Kidney (tissue), 13 donors: ENCODE measurements at regions not wholly inside any gene's neighbourhood (a gene's known extent, or its start where the extent isn't known, plus 50 kb on each side); places are given as distances from the start of the nearest gene placed in this dataset.

ENCODE experiments used
- DNase-seq, 5 donors: peaks; one replicate each; pipeline ENCODE4 v3.0.0-alpha.2; 2013 to 2020
- FAIRE-seq: peaks from 2 replicates; lab custom pipeline; 2012; peaks lifted over from hg19 to GRCh38; lab: Jason Lieb, UNC
- H3K27ac ChIP-seq, 2 donors: one replicate each; pipeline ENCODE4 v1.7.0; 2013; ENCODE audit warnings: low read depth in 2 of 2, low read length in 2 of 2, inconsistent platforms in 1 of 2
- H3K27me3 ChIP-seq: one replicate; pipeline ENCODE4 v1.7.1; 2013; ENCODE audit warnings: low read length, inconsistent platforms; ENCODE audit not compliant: control insufficient read depth, insufficient read depth
- H3K36me3 ChIP-seq, 3 donors: one replicate each; pipeline versions ENCODE4 v1.7.0 to v1.7.1; 2013; ENCODE audit warnings: low read length in 3 of 3, control low read depth in 1 of 3, inconsistent platforms in 1 of 3; ENCODE audit not compliant: insufficient read depth in 3 of 3, control insufficient read depth in 2 of 3
- H3K4me1 ChIP-seq, 3 donors: one replicate each; pipeline versions ENCODE4 v1.7.0 to v1.7.1; 2013; ENCODE audit warnings: low read length in 3 of 3, inconsistent platforms in 1 of 3, low read depth in 1 of 3; ENCODE audit not compliant: control insufficient read depth in 2 of 3, insufficient read depth in 2 of 3
- H3K4me3 ChIP-seq, 3 donors: one replicate each; pipeline versions ENCODE4 v1.7.0 to v1.8.1; 2013; ENCODE audit warnings: low read length in 3 of 3, control low read depth in 1 of 3, inconsistent platforms in 1 of 3
- H3K9ac ChIP-seq, 3 donors: one replicate each; pipeline versions ENCODE4 v1.7.0 to v1.7.1; 2013; ENCODE audit warnings: low read length in 3 of 3, control low read depth in 1 of 3, inconsistent platforms in 1 of 3
- H3K9me3 ChIP-seq, 3 donors: one replicate each; pipeline versions ENCODE4 v1.7.0 to v1.7.1; 2013; ENCODE audit warnings: low read length in 3 of 3, control low read depth in 1 of 3, inconsistent platforms in 1 of 3; ENCODE audit not compliant: control insufficient read depth in 2 of 3, insufficient read depth in 1 of 3
- CTCF ChIP-seq: IDR thresholded peaks from 3 replicates; pipeline ENCODE4 v1.5.1; 2012; ENCODE audit warnings: mild to moderate bottlenecking, moderate library complexity, borderline replicate concordance; ENCODE audit not compliant: insufficient read depth; ENCODE audit errors: extremely low read depth
- intact Hi-C: fragments of 100-400 bp; cut with DNase I; formaldehyde crosslinking; loops from one replicate; pipeline ENCODE4 v1.11.1; 2022
- donor health status: control.
- donor health status: control.
- donor health status: control.
- donor health status: control.
- donor health status: control.
- donor health status: DM: yes; HTN: yes; CAD: no.
- donor health status: Normal renal cell carcinoma (clear cell type).

GRCh38 chr6:95083506-95083905, 493.8 kb upstream of the MANEA start:
- Histone ChIP-seq H3K27me3 (no peaks in the 10 kb centered on the region), H3K36me3 (no peaks in the 10 kb centered on the region), H3K27ac (no peak overlapping the region), H3K9ac (no peak overlapping the region), H3K9me3 (no peaks in the 10 kb centered on the region), H3K4me1 (peaks cover 0 to 2% (median 0%) of the 10 kb centered on the region in 3 donors), H3K4me3 (no peak overlapping the region)
- FAIRE-seq (no peak), DNase-seq (peak in 1 of 5 donors; percentile 56)
- intact Hi-C loops, result no loop called here
- TF ChIP-seq CTCF, result no peak

GRCh38 chr6:95084867-95085266, 492.5 kb upstream of the MANEA start:
- TF ChIP-seq CTCF, result no peak
- peaks cover 0 to 2% (median 0%) of the 10 kb centered on the region in 3 donors for H3K4me1 ChIP-seq
- no peaks in the 10 kb centered on the region for H3K27me3 ChIP-seq
- intact Hi-C loops, result no loop called here
- no peaks in the 10 kb centered on the region for H3K9me3 ChIP-seq
- no peaks in the 10 kb centered on the region for H3K36me3 ChIP-seq
- FAIRE-seq, result no peak
- H3K9ac ChIP-seq, result no peak overlapping the region
- H3K4me3 ChIP-seq, result no peak overlapping the region
- H3K27ac ChIP-seq, result no peak overlapping the region
- peak in 1 of 5 donors; percentile 63 for DNase-seq

- peaks cover 0 to 2% (median 0%) of the 10 kb centered on the region in 3 donors for H3K4me1 ChIP-seq
- H3K27me3 ChIP-seq, result no peaks in the 10 kb centered on the region
- H3K36me3 ChIP-seq, result no peaks in the 10 kb centered on the region
- H3K27ac ChIP-seq, result no peak overlapping the region
- intact Hi-C loops, result no loop called here
- peak in 3 of 5 donors; percentile 17 to 65 (median 34) for DNase-seq
- H3K9ac ChIP-seq, result no peak overlapping the region
- no peak overlapping the region for H3K4me3 ChIP-seq
- H3K9me3 ChIP-seq, result no peaks in the 10 kb centered on the region
- FAIRE-seq, result no peak
- no peak for TF ChIP-seq CTCF
Observed at GRCh38 chr6:95087394-95088097, 489.8 kb upstream of the MANEA start.
